Testis (tissue), 2 donors: ENCODE measurements at regions not wholly inside any gene's neighbourhood (a gene's known extent, or its start where the extent isn't known, plus 50 kb on each side); places are given as distances from the start of the nearest gene placed in this dataset.

ENCODE experiments used
- DNase-seq: peaks from one replicate; pipeline ENCODE4 v3.0.0-alpha.2; 2019
- H3K27ac ChIP-seq, 2 donors: fragments of 200-600 bp; sonication (generic); one replicate each; pipeline ENCODE4 v1.5.1; 2019
- H3K27me3 ChIP-seq: fragments of 200-600 bp; sonication (generic); one replicate; pipeline ENCODE4 v1.5.1; 2019
- H3K36me3 ChIP-seq: fragments of 200-600 bp; sonication (generic); one replicate; pipeline ENCODE4 v1.5.1; 2017; ENCODE audit warnings: low read depth; ENCODE audit errors: missing control alignments
- H3K4me1 ChIP-seq: fragments of 200-600 bp; sonication (generic); one replicate; pipeline ENCODE4 v1.5.1; 2019
- H3K4me3 ChIP-seq, 2 donors: fragments of 200-600 bp; sonication (generic); one replicate each; pipeline ENCODE4 v1.5.1; 2017 to 2019
- H3K9me3 ChIP-seq: fragments of 200-600 bp; sonication (generic); one replicate; pipeline ENCODE4 v1.5.1; 2017
- POLR2A ChIP-seq: fragments of 450-650 bp; IDR thresholded peaks from one replicate; pipeline ENCODE4 v1.6.1; 2017; ENCODE audit warnings: antibody characterized with exemption, mild to moderate bottlenecking, moderate library complexity
- whole genome bisulfite sequencing, 2 donors: methylation state at CpG; one replicate each; pipeline ENCODE4 v1.1.5; 2018; 5-methylcytosine and 5-hydroxymethylcytosine counted together
- intact Hi-C: fragments of 100-400 bp; cut with DNase I; formaldehyde crosslinking; loops from one replicate; pipeline ENCODE4 v1.15.1; 2023; ENCODE audit warnings: low total_unique reads
- TF ChIP-seq, protein P1 (sequence below), 3 experiments: fragments of 450-650 bp in 2 of 3; fragments of 200-600 bp in 1 of 3; sonication (generic) in 1 of 3; IDR thresholded peaks; one replicate each; pipeline ENCODE4 v1.5.1; 2016 to 2019; ENCODE audit warnings: antibody characterized with exemption in 3 of 3, mild to moderate bottlenecking in 2 of 3, moderate library complexity in 1 of 3

GRCh38 chr5:17089001-17089400 is 128.4 kb upstream of the BASP1 start:
- H3K27me3 ChIP-seq: no peaks in the 10 kb centered on the region
- DNase-seq: no peak
- TF ChIP-seq, protein P1, sequence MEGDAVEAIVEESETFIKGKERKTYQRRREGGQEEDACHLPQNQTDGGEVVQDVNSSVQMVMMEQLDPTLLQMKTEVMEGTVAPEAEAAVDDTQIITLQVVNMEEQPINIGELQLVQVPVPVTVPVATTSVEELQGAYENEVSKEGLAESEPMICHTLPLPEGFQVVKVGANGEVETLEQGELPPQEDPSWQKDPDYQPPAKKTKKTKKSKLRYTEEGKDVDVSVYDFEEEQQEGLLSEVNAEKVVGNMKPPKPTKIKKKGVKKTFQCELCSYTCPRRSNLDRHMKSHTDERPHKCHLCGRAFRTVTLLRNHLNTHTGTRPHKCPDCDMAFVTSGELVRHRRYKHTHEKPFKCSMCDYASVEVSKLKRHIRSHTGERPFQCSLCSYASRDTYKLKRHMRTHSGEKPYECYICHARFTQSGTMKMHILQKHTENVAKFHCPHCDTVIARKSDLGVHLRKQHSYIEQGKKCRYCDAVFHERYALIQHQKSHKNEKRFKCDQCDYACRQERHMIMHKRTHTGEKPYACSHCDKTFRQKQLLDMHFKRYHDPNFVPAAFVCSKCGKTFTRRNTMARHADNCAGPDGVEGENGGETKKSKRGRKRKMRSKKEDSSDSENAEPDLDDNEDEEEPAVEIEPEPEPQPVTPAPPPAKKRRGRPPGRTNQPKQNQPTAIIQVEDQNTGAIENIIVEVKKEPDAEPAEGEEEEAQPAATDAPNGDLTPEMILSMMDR (IDR thresholded peaks at IDR 0.05): no peak
- no peak for TF ChIP-seq POLR2A
- no peak overlapping the region for H3K4me3 ChIP-seq
- H3K9me3 ChIP-seq: no peaks in the 10 kb centered on the region
- no peak overlapping the region for H3K27ac ChIP-seq
- H3K36me3 ChIP-seq: no peaks in the 10 kb centered on the region
- H3K4me1 ChIP-seq: no peaks in the 10 kb centered on the region
- intact Hi-C loops: no loop called here

- H3K27ac ChIP-seq: no peak overlapping the region
- WGBS, 2 donors: 96% methylated on average over 2 of the region's 2 CpGs
- H3K9me3 ChIP-seq: no peaks in the 10 kb centered on the region
- no peak overlapping the region for H3K4me3 ChIP-seq
- no peaks in the 10 kb centered on the region for H3K36me3 ChIP-seq
- no peaks in the 10 kb centered on the region for H3K4me1 ChIP-seq
- intact Hi-C loops: no loop called here
- H3K27me3 ChIP-seq: no peaks in the 10 kb centered on the region
- TF ChIP-seq POLR2A: no peak
- TF ChIP-seq, protein P1 (IDR thresholded peaks at IDR 0.05): no peak
- no peak for DNase-seq
Observed at GRCh38 chr5:17089690-17090089, 127.7 kb upstream of the BASP1 start.

- no peaks in the 10 kb centered on the region for H3K36me3 ChIP-seq
- 85 to 91% methylated on average over 5 of the region's 5 CpGs for WGBS, 2 donors
- no peaks in the 10 kb centered on the region for H3K9me3 ChIP-seq
- no peak overlapping the region for H3K4me3 ChIP-seq
- no peaks in the 10 kb centered on the region for H3K27me3 ChIP-seq
- DNase-seq: no peak
- H3K4me1 ChIP-seq: no peaks in the 10 kb centered on the region
- TF ChIP-seq POLR2A: no peak
- TF ChIP-seq, protein P1 (IDR thresholded peaks at IDR 0.05): no peak
- intact Hi-C loops: no loop called here
- H3K27ac ChIP-seq: no peak overlapping the region
Observed at GRCh38 chr5:17090839-17091238, 126.6 kb upstream of the BASP1 start.

DNA sequence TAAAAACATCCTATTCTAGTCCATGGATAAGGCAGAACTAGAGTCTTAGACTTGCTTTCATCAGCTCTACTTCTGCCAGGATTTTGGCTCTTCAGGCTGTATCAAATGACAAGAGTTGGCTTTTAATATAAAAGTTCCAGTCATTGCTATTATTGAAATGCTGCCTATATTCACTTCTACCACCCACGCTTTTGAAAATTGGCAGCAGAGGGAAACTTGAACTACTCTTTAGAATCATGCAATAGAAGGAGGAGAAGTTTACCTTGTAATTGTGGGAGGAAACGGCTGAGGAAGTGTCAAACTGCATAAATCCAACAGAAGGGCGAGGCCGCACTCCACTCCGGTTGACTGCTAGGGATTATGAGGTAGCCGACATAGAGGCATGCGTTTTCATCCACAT is 122.6 kb upstream of the BASP1 start:
- TF ChIP-seq, protein P1 (IDR thresholded peaks at IDR 0.05): no peak
- no peak for TF ChIP-seq POLR2A
- H3K9me3 ChIP-seq: no peaks in the 10 kb centered on the region
- 70 to 77% methylated on average over 7 of the region's 7 CpGs for WGBS, 2 donors

DNA sequence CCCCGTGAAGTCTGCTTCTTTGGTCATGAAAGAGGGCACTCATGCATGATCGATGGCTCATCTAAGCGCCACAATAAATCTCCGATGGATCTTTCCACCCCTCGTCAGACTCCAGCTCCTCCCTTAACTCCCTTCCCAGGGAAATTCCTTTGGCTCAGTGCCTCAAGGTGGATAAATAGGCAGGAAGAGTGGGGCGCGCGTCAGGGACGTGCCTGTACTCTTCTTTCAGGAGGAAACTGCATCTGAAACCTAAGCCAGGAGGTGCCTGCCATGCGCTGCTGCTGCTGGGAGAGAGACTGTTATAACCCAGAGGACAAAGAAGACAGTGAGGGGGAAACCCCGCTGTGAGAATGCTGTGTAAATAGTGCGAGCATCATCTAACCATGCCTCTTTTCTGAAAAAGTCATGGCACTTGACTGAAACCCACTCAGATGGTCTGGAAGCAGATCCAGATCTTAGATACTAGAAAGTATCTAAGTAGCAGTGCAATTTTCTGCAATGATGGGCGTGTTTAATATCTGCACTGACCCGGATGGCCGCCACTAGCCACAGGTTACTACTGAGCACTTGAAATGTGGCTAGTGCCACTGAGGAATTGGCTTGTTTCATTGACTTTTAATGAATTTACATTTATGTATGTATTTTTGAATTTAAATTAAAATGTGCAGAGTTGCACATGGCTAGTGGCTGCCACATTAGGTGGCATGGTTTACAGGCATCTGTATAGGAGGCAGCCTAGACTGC is 120.3 kb upstream of the BASP1 start:
- TF ChIP-seq, protein P1 (IDR thresholded peaks at IDR 0.05): no peak
- no peak for TF ChIP-seq POLR2A
- Histone ChIP-seq H3K9me3 (no peaks in the 10 kb centered on the region), H3K27me3 (no peaks in the 10 kb centered on the region), H3K4me3 (no peak overlapping the region), H3K36me3 (no peaks in the 10 kb centered on the region), H3K4me1 (no peaks in the 10 kb centered on the region), H3K27ac (no peak overlapping the region)
- WGBS, 2 donors: 71 to 72% methylated on average over 15 of the region's 15 CpGs
- no peak for DNase-seq
- intact Hi-C loops: no loop called here

More for the DNA sequence above, 122.6 kb upstream of the BASP1 start:
- Histone ChIP-seq H3K27me3 (no peaks in the 10 kb centered on the region), H3K27ac (no peak overlapping the region), H3K4me3 (no peak overlapping the region), H3K36me3 (no peaks in the 10 kb centered on the region), H3K4me1 (no peaks in the 10 kb centered on the region)
- no peak for DNase-seq
- intact Hi-C loops: no loop called here
